ENCODE measurements at regions not wholly inside any gene's neighbourhood (a gene's known extent, or its start where the extent isn't known, plus 50 kb on each side); places are given as distances from the start of the nearest gene placed in this dataset.

DNA sequence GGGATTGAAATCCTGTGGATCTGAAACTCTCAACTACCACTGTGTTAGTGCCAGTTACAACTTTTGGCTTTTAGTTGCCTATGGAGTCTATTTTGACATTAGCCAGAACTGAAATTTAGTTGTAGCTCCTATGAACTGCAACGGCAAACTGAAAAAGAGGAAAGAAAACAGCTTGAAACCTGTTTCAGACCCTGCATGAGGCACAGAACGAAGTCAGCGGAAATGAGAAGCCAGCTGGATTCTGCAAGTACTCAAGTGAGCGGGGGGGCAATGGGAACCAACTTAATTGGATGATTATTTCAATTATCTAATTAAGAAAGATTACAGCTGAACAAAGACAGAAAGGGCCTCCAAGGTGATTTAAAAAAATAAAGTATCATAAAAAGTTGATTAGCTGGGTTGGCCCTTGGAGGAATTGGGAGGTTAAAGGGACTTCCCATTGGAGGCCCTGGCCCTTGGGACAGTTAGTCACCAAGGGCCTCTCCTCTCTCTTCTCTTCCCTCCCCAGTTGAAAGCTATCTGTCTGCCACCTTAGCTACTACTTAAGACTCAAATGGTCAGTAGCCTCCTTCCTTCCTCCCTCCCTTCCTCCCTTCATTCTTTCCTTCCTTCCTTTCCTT is 352.1 kb downstream of the SHQ1 start:
- Histone ChIP-seq H3K9me3 (no peaks in the 10 kb centered on the region), H3K4me1 (no peaks in the 10 kb centered on the region), H3K4me3 (no peak overlapping the region), H3K27me3 (no peaks in the 10 kb centered on the region), H3K36me3 (no peaks in the 10 kb centered on the region), H3K27ac (no peak overlapping the region)
- TF ChIP-seq POLR2A (IDR thresholded peaks at IDR 0.05): no peak
- TF ChIP-seq, protein P1, sequence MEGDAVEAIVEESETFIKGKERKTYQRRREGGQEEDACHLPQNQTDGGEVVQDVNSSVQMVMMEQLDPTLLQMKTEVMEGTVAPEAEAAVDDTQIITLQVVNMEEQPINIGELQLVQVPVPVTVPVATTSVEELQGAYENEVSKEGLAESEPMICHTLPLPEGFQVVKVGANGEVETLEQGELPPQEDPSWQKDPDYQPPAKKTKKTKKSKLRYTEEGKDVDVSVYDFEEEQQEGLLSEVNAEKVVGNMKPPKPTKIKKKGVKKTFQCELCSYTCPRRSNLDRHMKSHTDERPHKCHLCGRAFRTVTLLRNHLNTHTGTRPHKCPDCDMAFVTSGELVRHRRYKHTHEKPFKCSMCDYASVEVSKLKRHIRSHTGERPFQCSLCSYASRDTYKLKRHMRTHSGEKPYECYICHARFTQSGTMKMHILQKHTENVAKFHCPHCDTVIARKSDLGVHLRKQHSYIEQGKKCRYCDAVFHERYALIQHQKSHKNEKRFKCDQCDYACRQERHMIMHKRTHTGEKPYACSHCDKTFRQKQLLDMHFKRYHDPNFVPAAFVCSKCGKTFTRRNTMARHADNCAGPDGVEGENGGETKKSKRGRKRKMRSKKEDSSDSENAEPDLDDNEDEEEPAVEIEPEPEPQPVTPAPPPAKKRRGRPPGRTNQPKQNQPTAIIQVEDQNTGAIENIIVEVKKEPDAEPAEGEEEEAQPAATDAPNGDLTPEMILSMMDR (IDR thresholded peaks at IDR 0.05): no peak
- intact Hi-C loops (cut with DNase I; ENCODE audit: low total_unique reads): no loop called here
- DNase-seq: no peak

DNA sequence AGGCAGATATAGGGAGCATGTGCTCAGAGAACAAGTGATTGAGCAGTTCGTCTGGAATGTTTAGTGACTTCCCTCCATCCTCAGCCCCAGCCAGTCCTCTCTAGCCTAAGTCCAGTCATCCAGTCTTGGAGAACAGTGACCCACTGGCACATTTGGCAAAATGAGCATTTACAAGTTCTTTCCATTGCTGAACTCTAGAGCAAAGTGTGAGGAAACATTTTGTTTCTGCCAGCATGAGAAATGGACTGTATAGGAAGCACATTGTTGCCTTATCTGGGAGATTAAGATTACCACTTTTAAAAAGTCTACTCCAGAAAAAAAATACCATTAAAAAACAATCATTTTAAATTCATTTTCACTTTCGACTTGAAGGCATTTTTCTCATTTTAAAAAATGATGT is 353.6 kb downstream of the SHQ1 start:
- intact Hi-C loops (cut with DNase I; ENCODE audit: low total_unique reads): no loop called here
- Histone ChIP-seq H3K4me1 (no peaks in the 10 kb centered on the region), H3K27me3 (no peaks in the 10 kb centered on the region), H3K36me3 (no peaks in the 10 kb centered on the region), H3K4me3 (no peak overlapping the region), H3K27ac (no peak overlapping the region), H3K9me3 (no peaks in the 10 kb centered on the region)
- TF ChIP-seq, protein P1 (IDR thresholded peaks at IDR 0.05): no peak
- TF ChIP-seq POLR2A (IDR thresholded peaks at IDR 0.05): no peak
- DNase-seq: no peak

DNA sequence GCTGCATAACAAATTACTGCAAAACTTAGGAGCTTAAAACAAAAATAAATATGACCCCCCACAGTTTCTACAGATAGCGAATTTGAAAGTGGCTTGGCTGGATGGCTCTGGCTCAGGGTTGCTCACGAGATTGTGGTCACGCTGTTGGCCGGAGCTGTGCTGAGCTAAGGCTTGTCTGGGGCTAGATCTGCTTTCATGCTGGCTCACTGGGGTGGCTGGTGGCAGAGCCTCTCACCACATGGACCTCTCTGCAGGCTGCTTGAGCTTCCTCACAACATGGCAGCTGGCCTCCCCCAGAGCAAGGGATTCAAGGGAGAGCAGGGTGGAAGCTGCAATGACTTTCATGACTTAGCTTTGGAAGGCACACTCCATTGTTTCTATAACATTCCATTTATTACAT is 354.1 kb downstream of the SHQ1 start:
- no peak for DNase-seq
- Histone ChIP-seq H3K36me3 (no peaks in the 10 kb centered on the region), H3K9me3 (no peaks in the 10 kb centered on the region), H3K27me3 (no peaks in the 10 kb centered on the region), H3K27ac (no peak overlapping the region), H3K4me1 (no peaks in the 10 kb centered on the region), H3K4me3 (no peak overlapping the region)
- intact Hi-C loops (cut with DNase I; ENCODE audit: low total_unique reads): no loop called here
- TF ChIP-seq, protein P1 (IDR thresholded peaks at IDR 0.05): no peak
- no peak for TF ChIP-seq POLR2A (IDR thresholded peaks at IDR 0.05)

DNA sequence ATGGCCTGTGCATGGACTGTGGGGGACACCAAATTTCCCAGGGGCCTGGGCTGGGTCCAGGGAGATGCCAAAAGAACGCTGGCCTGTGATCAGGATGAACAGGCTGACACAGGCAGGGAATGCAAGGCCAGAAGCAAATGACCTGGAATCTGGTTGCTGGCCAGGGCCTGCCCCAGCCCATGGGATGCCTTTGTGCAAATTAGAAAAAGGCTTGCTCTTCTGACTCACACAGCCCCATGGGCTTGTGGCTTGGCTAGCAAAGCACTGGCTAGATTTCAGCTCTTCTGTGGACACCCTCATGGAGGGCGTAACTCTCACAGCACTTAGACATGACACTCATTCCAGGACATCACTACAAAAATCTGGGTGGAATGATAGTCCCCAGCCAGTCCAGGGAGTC is 356.0 kb downstream of the SHQ1 start:
- H3K9me3 ChIP-seq: no peaks in the 10 kb centered on the region
- DNase-seq: peak in 1 of 2 donors; percentile 23
- H3K4me1 ChIP-seq: no peaks in the 10 kb centered on the region
- H3K4me3 ChIP-seq: no peak overlapping the region
- H3K27ac ChIP-seq: no peak overlapping the region
- no peaks in the 10 kb centered on the region for H3K36me3 ChIP-seq
- intact Hi-C loops (cut with DNase I; ENCODE audit: low total_unique reads): no loop called here
- TF ChIP-seq, protein P1 (IDR thresholded peaks at IDR 0.05): no peak
- TF ChIP-seq POLR2A (IDR thresholded peaks at IDR 0.05): no peak
- no peaks in the 10 kb centered on the region for H3K27me3 ChIP-seq

DNA sequence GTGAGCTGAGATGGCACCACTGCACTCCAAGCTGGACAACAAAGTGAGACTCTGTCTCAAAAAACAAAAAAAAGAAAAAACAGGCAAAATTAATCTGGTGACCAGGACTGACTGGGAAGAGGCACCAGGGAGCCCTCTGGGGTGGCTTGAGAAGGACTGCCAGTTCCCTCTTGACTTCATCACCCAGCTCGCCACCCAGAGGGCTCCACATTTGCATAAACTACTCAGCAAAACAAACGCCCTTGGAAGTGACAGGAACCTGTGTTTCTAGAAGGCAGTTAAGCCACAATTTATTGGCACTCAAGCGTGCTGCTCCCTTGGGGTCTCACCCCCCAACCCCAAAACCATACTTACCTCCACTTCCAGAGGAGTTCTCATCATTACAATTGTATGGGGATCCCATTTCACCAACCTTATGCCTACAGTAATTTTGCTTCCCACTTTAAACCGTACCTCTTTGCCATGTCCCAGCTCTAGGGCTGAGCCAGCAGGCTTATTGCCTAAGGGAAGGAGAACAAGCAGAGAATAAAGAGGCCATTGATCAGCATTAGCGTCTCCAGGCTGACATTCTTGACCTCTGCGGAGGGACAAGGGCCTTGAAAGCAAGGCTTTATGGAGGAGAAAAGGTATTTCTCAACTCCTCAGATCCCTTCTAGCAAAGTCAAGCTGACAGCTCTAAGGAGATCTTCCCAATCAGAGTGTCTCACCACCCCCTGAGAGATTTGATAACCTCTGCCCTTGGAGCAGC is 357.4 kb downstream of the SHQ1 start:
- intact Hi-C loops (cut with DNase I; ENCODE audit: low total_unique reads): no loop called here
- no peaks in the 10 kb centered on the region for H3K36me3 ChIP-seq
- H3K4me3 ChIP-seq: no peak overlapping the region
- no peaks in the 10 kb centered on the region for H3K4me1 ChIP-seq
- no peak overlapping the region for H3K27ac ChIP-seq
- H3K27me3 ChIP-seq: no peaks in the 10 kb centered on the region
- no peak for DNase-seq
- TF ChIP-seq, protein P1 (IDR thresholded peaks at IDR 0.05): no peak
- TF ChIP-seq POLR2A (IDR thresholded peaks at IDR 0.05): no peak
- no peaks in the 10 kb centered on the region for H3K9me3 ChIP-seq
